ENCODE measurements at regions not wholly inside any gene's neighbourhood (a gene's known extent, or its start where the extent isn't known, plus 50 kb on each side); places are given as distances from the start of the nearest gene placed in this dataset.

DNA sequence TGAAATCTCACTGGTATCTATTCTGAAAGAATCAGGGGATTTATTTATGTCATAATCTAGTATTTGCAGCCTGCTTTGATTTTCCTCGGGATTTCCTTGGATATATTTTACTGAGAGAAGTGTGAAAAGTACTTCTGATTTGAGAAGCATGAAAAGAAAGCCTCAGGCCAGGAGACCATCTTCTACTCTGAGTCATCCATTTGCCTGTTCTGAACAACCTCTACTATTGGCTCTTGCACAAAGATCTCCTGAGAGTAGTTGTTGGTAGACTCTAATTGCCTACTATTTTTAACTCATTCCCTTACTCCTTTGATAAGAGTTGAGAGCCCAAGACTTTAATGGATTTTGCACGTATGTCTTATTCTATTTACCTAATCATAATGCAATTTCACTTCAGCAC is 318.9 kb downstream of the BCHE start:
- Histone ChIP-seq H2AFZ (ENCODE audit: control insufficient read depth, low read length) (no peak overlapping the region), H3K9ac (ENCODE audit: control insufficient read depth, extremely low read depth, insufficient read depth, low read length) (no peak overlapping the region), H3K4me3 (ENCODE audit: control insufficient read depth in 2 of 3, extremely low read depth in 1 of 3, insufficient read depth in 2 of 3, low read depth in 1 of 3, low read length in 3 of 3) (no peak overlapping the region), H3K79me2 (ENCODE audit: control insufficient read depth, insufficient read depth, low read length) (no peaks in the 10 kb centered on the region), H3K36me3 (ENCODE audit: control insufficient read depth in 2 of 2, extremely low read depth in 1 of 2, insufficient read depth in 2 of 2, low read length in 2 of 2) (peaks cover 0 to 3% of the 10 kb centered on the region in 2 experiments), H3K4me1 (ENCODE audit: control insufficient read depth, extremely low read depth, insufficient read depth, low read length) (peaks cover 6% of the 10 kb centered on the region), H3K27ac (ENCODE audit: control insufficient read depth, insufficient read depth, low read length) (no peak overlapping the region), H3K9me1 (ENCODE audit: control insufficient read depth, extremely low read depth, insufficient read depth, low read length) (no peaks in the 10 kb centered on the region), H4K20me1 (ENCODE audit: control insufficient read depth, extremely low read depth, insufficient read depth, low read length) (no peaks in the 10 kb centered on the region), H3K4me2 (ENCODE audit: control insufficient read depth, extremely low read depth, insufficient read depth, low read depth, low read length) (no peak overlapping the region), H3K9me3 (ENCODE audit: control insufficient read depth, low read depth, low read length) (no peaks in the 10 kb centered on the region), H3K27me3 (ENCODE audit: control insufficient read depth, extremely low read depth, insufficient read depth, low read length) (no peaks in the 10 kb centered on the region)
- FAIRE-seq (peak; percentile 44), DNase-seq (ENCODE audit: low read depth, low spot score) (no peak)
- dilution Hi-C loops (cut with MboI; ENCODE audit: extremely low pct_ligation_motif_present, low sequenced_read_pairs), result no loop called here
- TF ChIP-seq, protein P1, sequence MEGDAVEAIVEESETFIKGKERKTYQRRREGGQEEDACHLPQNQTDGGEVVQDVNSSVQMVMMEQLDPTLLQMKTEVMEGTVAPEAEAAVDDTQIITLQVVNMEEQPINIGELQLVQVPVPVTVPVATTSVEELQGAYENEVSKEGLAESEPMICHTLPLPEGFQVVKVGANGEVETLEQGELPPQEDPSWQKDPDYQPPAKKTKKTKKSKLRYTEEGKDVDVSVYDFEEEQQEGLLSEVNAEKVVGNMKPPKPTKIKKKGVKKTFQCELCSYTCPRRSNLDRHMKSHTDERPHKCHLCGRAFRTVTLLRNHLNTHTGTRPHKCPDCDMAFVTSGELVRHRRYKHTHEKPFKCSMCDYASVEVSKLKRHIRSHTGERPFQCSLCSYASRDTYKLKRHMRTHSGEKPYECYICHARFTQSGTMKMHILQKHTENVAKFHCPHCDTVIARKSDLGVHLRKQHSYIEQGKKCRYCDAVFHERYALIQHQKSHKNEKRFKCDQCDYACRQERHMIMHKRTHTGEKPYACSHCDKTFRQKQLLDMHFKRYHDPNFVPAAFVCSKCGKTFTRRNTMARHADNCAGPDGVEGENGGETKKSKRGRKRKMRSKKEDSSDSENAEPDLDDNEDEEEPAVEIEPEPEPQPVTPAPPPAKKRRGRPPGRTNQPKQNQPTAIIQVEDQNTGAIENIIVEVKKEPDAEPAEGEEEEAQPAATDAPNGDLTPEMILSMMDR (optimal IDR thresholded peaks at IDR 0.05 in 1 of 3, IDR thresholded peaks at IDR 0.05 in 1 of 3, conservative IDR thresholded peaks at IDR 0.05 in 1 of 3; ENCODE audit: extremely low read depth in 1 of 3, insufficient read depth in 2 of 3, low read length in 3 of 3), result no peak
- no peak for TF ChIP-seq EZH2 (IDR thresholded peaks at IDR 0.05; ENCODE audit: low read length)

DNA sequence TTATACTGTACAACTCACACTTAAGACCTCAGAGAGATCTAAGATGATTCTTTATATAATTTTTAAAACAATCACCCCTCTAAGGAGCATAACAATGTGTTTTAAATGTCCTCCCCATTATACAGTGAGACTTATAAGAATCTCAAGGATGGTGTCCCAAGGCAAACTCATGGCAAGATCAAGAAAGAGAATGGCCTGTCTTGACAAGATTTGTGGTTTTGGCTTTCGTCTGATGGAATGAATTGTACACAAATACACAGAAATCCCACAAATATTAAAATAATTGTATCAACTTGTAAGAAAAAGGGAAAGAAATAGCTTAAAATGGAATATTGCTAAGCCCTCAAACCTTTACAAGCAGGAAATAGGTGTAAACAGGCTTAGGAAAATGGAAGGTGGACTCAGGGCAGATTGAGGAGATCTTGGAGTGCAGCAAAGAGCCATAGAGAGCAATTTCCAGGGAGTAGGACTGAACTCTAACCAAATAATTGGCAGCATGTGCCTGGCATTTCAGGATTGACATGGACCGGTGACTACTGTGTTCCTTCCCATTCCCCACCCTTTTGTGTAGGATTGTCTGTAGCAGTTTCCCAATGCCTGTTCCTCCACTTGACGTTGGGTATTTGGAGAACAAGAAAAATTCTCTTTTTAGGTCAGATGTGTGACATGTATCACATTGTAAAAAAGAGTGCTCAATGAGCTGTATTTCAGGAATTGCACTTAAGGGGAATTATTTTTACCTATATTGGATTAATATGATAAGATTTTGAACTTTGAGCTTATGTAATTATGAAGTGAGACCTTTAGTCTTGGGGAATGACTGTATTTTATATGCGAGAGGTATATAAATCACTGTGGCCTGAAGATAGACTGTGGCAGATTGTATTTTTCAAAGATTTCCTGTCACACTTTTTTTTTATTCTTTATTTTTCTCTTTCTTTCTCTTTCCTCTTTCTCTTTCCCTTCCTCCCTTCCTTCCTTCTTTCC is 317.8 kb upstream of the SLITRK3 start:
- Histone ChIP-seq H3K79me2 (ENCODE audit: control insufficient read depth, insufficient read depth, low read length) (no peaks in the 10 kb centered on the region), H2AFZ (ENCODE audit: control insufficient read depth, low read length) (peak overlapping the region; percentile 41), H3K9ac (ENCODE audit: control insufficient read depth, extremely low read depth, insufficient read depth, low read length) (no peak overlapping the region), H3K27me3 (ENCODE audit: control insufficient read depth, extremely low read depth, insufficient read depth, low read length) (no peaks in the 10 kb centered on the region), H3K27ac (ENCODE audit: control insufficient read depth, insufficient read depth, low read length) (no peak overlapping the region), H3K4me3 (ENCODE audit: control insufficient read depth in 2 of 3, extremely low read depth in 1 of 3, insufficient read depth in 2 of 3, low read depth in 1 of 3, low read length in 3 of 3) (no peak overlapping the region), H3K9me1 (ENCODE audit: control insufficient read depth, extremely low read depth, insufficient read depth, low read length) (no peaks in the 10 kb centered on the region), H3K36me3 (ENCODE audit: control insufficient read depth in 2 of 2, extremely low read depth in 1 of 2, insufficient read depth in 2 of 2, low read length in 2 of 2) (peaks cover 2 to 3% of the 10 kb centered on the region in 2 experiments), H4K20me1 (ENCODE audit: control insufficient read depth, extremely low read depth, insufficient read depth, low read length) (no peaks in the 10 kb centered on the region), H3K4me1 (ENCODE audit: control insufficient read depth, extremely low read depth, insufficient read depth, low read length) (peaks cover 6% of the 10 kb centered on the region), H3K4me2 (ENCODE audit: control insufficient read depth, extremely low read depth, insufficient read depth, low read depth, low read length) (peak overlapping the region; percentile 12), H3K9me3 (ENCODE audit: control insufficient read depth, low read depth, low read length) (no peaks in the 10 kb centered on the region)
- DNase-seq (ENCODE audit: low read depth, low spot score) (no peak), FAIRE-seq (peak; percentile 63)
- TF ChIP-seq, protein P1 (optimal IDR thresholded peaks at IDR 0.05 in 1 of 3, IDR thresholded peaks at IDR 0.05 in 1 of 3, conservative IDR thresholded peaks at IDR 0.05 in 1 of 3; ENCODE audit: extremely low read depth in 1 of 3, insufficient read depth in 2 of 3, low read length in 3 of 3), result no peak
- TF ChIP-seq EZH2 (IDR thresholded peaks at IDR 0.05; ENCODE audit: low read length), result no peak
- dilution Hi-C loops (cut with MboI; ENCODE audit: extremely low pct_ligation_motif_present, low sequenced_read_pairs), result no loop called here
